Stimulated activated CD4-positive, alpha-beta T cell treated with anti-CD3 and anti-CD28 coated beads, TNF-alpha, amount 100 ng/mL, for 48 hours (primary cell): ENCODE measurements at regions not wholly inside any gene's neighbourhood (a gene's known extent, or its start where the extent isn't known, plus 50 kb on each side); places are given as distances from the start of the nearest gene placed in this dataset.

Experiments used
- DNase-seq, 3 donors: peaks; one replicate each; pipeline ENCODE4 v3.0.0-alpha.2; 2020; ENCODE audit warnings: low read depth in 3 of 3

GRCh38 chr10:9195385-9195784 lies 1140.9 kb downstream of the GATA3 start:
- no peak for DNase-seq

GRCh38 chr10:9198611-9199010 lies 1144.1 kb downstream of the GATA3 start:
- no peak for DNase-seq

GRCh38 chr10:9205558-9205957 lies 1151.1 kb downstream of the GATA3 start:
- DNase-seq: no peak

GRCh38 chr10:9209105-9209798 lies 1154.8 kb downstream of the GATA3 start:
- peak; percentile 56 to 68 (median 62) for DNase-seq

GRCh38 chr10:9211228-9211627 lies 1156.7 kb downstream of the GATA3 start:
- no peak for DNase-seq

GRCh38 chr10:9214618-9215017 lies 1160.1 kb downstream of the GATA3 start:
- DNase-seq: no peak

- DNase-seq: no peak
These were observed 1160.6 kb downstream of the GATA3 start for GRCh38 chr10:9215121-9215520.

- no peak for DNase-seq
These were observed 1165.4 kb downstream of the GATA3 start for GRCh38 chr10:9219860-9220259.

- no peak for DNase-seq
These were observed 1168.4 kb downstream of the GATA3 start for GRCh38 chr10:9222917-9223316.

GRCh38 chr10:9227679-9228365 lies 1173.3 kb downstream of the GATA3 start:
- DNase-seq: no peak

- DNase-seq: no peak
These were observed 1174.3 kb downstream of the GATA3 start for GRCh38 chr10:9228771-9229170.

- DNase-seq: peak in 1 of 3 donors; percentile 1
These were observed 1175.3 kb downstream of the GATA3 start for GRCh38 chr10:9229702-9230244.

- DNase-seq: no peak
These were observed 1176.1 kb downstream of the GATA3 start for GRCh38 chr10:9230625-9231024.

GRCh38 chr10:9234191-9234590 lies 1179.7 kb downstream of the GATA3 start:
- DNase-seq: no peak

GRCh38 chr10:9238041-9238440 lies 1183.6 kb downstream of the GATA3 start:
- no peak for DNase-seq

GRCh38 chr10:9239298-9239697 lies 1184.8 kb downstream of the GATA3 start:
- no peak for DNase-seq

GRCh38 chr10:9243941-9244411 lies 1189.5 kb downstream of the GATA3 start:
- no peak for DNase-seq

GRCh38 chr10:9244864-9245263 lies 1190.4 kb downstream of the GATA3 start:
- no peak for DNase-seq

- no peak for DNase-seq
These were observed 1198.6 kb downstream of the GATA3 start for GRCh38 chr10:9253121-9253520.

- no peak for DNase-seq
These were observed 1199.9 kb downstream of the GATA3 start for GRCh38 chr10:9254353-9254752.

GRCh38 chr10:9260690-9261089 lies 1206.2 kb downstream of the GATA3 start:
- DNase-seq: no peak

GRCh38 chr10:9262770-9263169 lies 1208.3 kb downstream of the GATA3 start:
- no peak for DNase-seq

GRCh38 chr10:9268176-9268575 lies 1213.7 kb downstream of the GATA3 start:
- DNase-seq: no peak
